ENCODE measurements at regions not wholly inside any gene's neighbourhood (a gene's known extent, or its start where the extent isn't known, plus 50 kb on each side); places are given as distances from the start of the nearest gene placed in this dataset.

- no peak for TF ChIP-seq CTCF (IDR thresholded peaks at IDR 0.05; ENCODE audit: insufficient read depth, low read length, poor library complexity, severe bottlenecking)
- no peak for TF ChIP-seq EZH2phosphoT487 (conservative IDR thresholded peaks at IDR 0.05; ENCODE audit: low read length)
Observed at GRCh38 chr7:41024126-41024525, 678.8 kb downstream of the INHBA start.

Data from SU-DHL-6 (cell line).